GM12865 (cell line): ENCODE measurements at regions not wholly inside any gene's neighbourhood (a gene's known extent, or its start where the extent isn't known, plus 50 kb on each side); places are given as distances from the start of the nearest gene placed in this dataset.

Experiments used
- DNase-seq: peaks from one replicate; pipeline ENCODE4 v3.0.0; 2010; ENCODE audit warnings: low read depth
- H3K4me3 ChIP-seq: 2 replicates; pipeline ENCODE4 v1.5.1; 2011; ENCODE audit warnings: mild to moderate bottlenecking, low read depth, low read length, control low read depth
- CTCF ChIP-seq: IDR thresholded peaks from 2 replicates; pipeline ENCODE4 v1.5.1; 2011; ENCODE audit warnings: low read length, control low read depth, low read depth, inconsistent platforms; ENCODE audit not compliant: insufficient read depth; ENCODE audit errors: missing control alignments

GRCh38 chr11:88231894-88232482 is 56.7 kb upstream of the RAB38 start:
- no peak overlapping the region for H3K4me3 ChIP-seq
- DNase-seq, result peak; percentile 40
- TF ChIP-seq CTCF, result peak; percentile 58

GRCh38 chr11:88229303-88229702 is 54.1 kb upstream of the RAB38 start:
- no peak for TF ChIP-seq CTCF
- DNase-seq, result no peak
- H3K4me3 ChIP-seq, result no peak overlapping the region
